ENCODE measurements at regions not wholly inside any gene's neighbourhood (a gene's known extent, or its start where the extent isn't known, plus 50 kb on each side); places are given as distances from the start of the nearest gene placed in this dataset.

DNA sequence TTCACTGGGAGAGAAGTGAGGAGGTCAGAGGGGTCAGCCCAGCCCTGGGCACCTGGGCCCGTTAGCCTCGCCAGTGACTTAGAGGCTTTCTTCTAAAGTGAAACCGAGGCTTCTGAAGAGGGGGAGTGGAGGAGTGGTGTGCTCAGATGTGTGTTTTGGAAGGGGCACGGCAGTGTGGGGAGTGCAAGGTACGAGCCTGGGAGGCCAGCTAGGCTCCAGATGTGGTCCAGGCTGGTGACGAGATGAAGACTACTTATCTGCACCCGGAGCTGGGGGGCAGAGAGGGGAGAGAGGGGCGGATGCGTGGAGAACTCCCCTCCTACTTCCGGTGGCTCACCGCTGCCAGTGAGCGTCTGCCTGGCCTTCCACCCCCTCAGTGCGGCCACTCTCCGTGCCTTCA, 371.3 kb upstream of the HS6ST1 start:
- CTCF ChIA-PET (ENCODE audit: low intra/inter-chr PET ratio, low total read pairs), result no interaction called here
- intact Hi-C loops (cut with micrococcal nuclease; ENCODE audit: unreplicated experiment), result no loop called here
- Histone ChIP-seq H3K4me1 (ENCODE audit: insufficient read depth, low read length) (no peaks in the 10 kb centered on the region), H3K27me3 (ENCODE audit: control insufficient read depth in 1 of 2, insufficient read depth in 2 of 2, low read length in 2 of 2) (peaks cover 10 to 64% of the 10 kb centered on the region in 2 experiments), H3K79me2 (ENCODE audit: insufficient read depth, low read length) (no peaks in the 10 kb centered on the region), H3K36me3 (replicated peaks in 1 of 2; ENCODE audit: control insufficient read depth in 1 of 2, insufficient read depth in 2 of 2, low read length in 2 of 2) (no peaks in the 10 kb centered on the region), H3K4me3 (replicated peaks in 1 of 3; ENCODE audit: insufficient read depth in 1 of 3, low read depth in 2 of 3, low read length in 3 of 3) (no peak overlapping the region), H3K4me2 (ENCODE audit: low read depth, low read length) (no peak overlapping the region), H3K9me3 (ENCODE audit: low read length) (no peaks in the 10 kb centered on the region), H3K9ac (ENCODE audit: insufficient read depth, low read depth, low read length) (no peak overlapping the region), H3K27ac (ENCODE audit: extremely low read length, insufficient read depth, low read length) (no peak overlapping the region), H2AFZ (ENCODE audit: low read length) (no peak overlapping the region), H4K20me1 (ENCODE audit: insufficient read depth, low read length) (no peaks in the 10 kb centered on the region; the same call in 1 of the 2 replicates)
- 25% methylated on average over 11 of the region's 14 CpGs for WGBS (ENCODE audit: low lambda C conversion rate)
- no TSS peak for BruUV-seq (replicated peaks)
- DNase-seq (ENCODE audit: low spot score) (no peak), ATAC-seq (no peak), FAIRE-seq (no peak)
- in situ Hi-C loops (cut with HindIII; ENCODE audit: extremely low pct_ligation_motif_present, low pct_unique_long_range_greater_than_20kb), result no loop called here
- POLR2A ChIA-PET, result no interaction called here
- TF ChIP-seq TSC22D2 (CRISPR knock-in tag; IDR thresholded peaks at IDR 0.05; ENCODE audit: borderline replicate concordance) (no peak), GZF1 (CRISPR knock-in tag; IDR thresholded peaks at IDR 0.05) (no peak), CHCHD3 (CRISPR knock-in tag; IDR thresholded peaks at IDR 0.05) (no peak), ZNF570 (CRISPR knock-in tag; IDR thresholded peaks at IDR 0.05; ENCODE audit: borderline replicate concordance) (no peak), ZNF343 (CRISPR knock-in tag; IDR thresholded peaks at IDR 0.05) (no peak), NFATC3 (CRISPR knock-in tag; IDR thresholded peaks at IDR 0.05) (no peak), ZNF101 (CRISPR knock-in tag; IDR thresholded peaks at IDR 0.05; ENCODE audit: borderline replicate concordance, low read depth) (no peak), FOXP1 (IDR thresholded peaks at IDR 0.05) (no peak), FOXP1 (CRISPR knock-in tag; IDR thresholded peaks at IDR 0.05) (no peak), ATRX (CRISPR knock-in tag; IDR thresholded peaks at IDR 0.05; ENCODE audit: borderline replicate concordance) (no peak), MEF2D (CRISPR knock-in tag; IDR thresholded peaks at IDR 0.05) (no peak), ZSCAN29 (CRISPR knock-in tag; conservative IDR thresholded peaks at IDR 0.05) (no peak), HOXD1 (CRISPR knock-in tag; IDR thresholded peaks at IDR 0.05) (no peak), GTF3A (CRISPR knock-in tag; conservative IDR thresholded peaks at IDR 0.05) (no peak), ZBTB7A (CRISPR knock-in tag; IDR thresholded peaks at IDR 0.05) (no peak), YEATS2 (CRISPR knock-in tag; IDR thresholded peaks at IDR 0.05; ENCODE audit: borderline replicate concordance) (no peak)
- TF ChIP-seq, protein P1, sequence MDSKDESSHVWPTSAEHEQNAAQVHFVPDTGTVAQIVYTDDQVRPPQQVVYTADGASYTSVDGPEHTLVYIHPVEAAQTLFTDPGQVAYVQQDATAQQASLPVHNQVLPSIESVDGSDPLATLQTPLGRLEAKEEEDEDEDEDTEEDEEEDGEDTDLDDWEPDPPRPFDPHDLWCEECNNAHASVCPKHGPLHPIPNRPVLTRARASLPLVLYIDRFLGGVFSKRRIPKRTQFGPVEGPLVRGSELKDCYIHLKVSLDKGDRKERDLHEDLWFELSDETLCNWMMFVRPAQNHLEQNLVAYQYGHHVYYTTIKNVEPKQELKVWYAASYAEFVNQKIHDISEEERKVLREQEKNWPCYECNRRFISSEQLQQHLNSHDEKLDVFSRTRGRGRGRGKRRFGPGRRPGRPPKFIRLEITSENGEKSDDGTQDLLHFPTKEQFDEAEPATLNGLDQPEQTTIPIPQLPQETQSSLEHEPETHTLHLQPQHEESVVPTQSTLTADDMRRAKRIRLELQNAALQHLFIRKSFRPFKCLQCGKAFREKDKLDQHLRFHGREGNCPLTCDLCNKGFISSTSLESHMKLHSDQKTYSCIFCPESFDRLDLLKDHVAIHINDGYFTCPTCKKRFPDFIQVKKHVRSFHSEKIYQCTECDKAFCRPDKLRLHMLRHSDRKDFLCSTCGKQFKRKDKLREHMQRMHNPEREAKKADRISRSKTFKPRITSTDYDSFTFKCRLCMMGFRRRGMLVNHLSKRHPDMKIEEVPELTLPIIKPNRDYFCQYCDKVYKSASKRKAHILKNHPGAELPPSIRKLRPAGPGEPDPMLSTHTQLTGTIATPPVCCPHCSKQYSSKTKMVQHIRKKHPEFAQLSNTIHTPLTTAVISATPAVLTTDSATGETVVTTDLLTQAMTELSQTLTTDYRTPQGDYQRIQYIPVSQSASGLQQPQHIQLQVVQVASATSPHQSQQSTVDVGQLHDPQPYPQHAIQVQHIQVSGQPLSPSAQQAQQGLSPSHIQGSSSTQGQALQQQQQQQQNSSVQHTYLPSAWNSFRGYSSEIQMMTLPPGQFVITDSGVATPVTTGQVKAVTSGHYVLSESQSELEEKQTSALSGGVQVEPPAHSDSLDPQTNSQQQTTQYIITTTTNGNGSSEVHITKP (CRISPR knock-in tag; IDR thresholded peaks at IDR 0.05; ENCODE audit: low read depth), result no peak
- TF ChIP-seq, protein P2, sequence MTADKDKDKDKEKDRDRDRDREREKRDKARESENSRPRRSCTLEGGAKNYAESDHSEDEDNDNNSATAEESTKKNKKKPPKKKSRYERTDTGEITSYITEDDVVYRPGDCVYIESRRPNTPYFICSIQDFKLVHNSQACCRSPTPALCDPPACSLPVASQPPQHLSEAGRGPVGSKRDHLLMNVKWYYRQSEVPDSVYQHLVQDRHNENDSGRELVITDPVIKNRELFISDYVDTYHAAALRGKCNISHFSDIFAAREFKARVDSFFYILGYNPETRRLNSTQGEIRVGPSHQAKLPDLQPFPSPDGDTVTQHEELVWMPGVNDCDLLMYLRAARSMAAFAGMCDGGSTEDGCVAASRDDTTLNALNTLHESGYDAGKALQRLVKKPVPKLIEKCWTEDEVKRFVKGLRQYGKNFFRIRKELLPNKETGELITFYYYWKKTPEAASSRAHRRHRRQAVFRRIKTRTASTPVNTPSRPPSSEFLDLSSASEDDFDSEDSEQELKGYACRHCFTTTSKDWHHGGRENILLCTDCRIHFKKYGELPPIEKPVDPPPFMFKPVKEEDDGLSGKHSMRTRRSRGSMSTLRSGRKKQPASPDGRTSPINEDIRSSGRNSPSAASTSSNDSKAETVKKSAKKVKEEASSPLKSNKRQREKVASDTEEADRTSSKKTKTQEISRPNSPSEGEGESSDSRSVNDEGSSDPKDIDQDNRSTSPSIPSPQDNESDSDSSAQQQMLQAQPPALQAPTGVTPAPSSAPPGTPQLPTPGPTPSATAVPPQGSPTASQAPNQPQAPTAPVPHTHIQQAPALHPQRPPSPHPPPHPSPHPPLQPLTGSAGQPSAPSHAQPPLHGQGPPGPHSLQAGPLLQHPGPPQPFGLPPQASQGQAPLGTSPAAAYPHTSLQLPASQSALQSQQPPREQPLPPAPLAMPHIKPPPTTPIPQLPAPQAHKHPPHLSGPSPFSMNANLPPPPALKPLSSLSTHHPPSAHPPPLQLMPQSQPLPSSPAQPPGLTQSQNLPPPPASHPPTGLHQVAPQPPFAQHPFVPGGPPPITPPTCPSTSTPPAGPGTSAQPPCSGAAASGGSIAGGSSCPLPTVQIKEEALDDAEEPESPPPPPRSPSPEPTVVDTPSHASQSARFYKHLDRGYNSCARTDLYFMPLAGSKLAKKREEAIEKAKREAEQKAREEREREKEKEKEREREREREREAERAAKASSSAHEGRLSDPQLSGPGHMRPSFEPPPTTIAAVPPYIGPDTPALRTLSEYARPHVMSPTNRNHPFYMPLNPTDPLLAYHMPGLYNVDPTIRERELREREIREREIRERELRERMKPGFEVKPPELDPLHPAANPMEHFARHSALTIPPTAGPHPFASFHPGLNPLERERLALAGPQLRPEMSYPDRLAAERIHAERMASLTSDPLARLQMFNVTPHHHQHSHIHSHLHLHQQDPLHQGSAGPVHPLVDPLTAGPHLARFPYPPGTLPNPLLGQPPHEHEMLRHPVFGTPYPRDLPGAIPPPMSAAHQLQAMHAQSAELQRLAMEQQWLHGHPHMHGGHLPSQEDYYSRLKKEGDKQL (CRISPR knock-in tag; IDR thresholded peaks at IDR 0.05; ENCODE audit: low read depth), result no peak
